ENCODE measurements at regions not wholly inside any gene's neighbourhood (a gene's known extent, or its start where the extent isn't known, plus 50 kb on each side); places are given as distances from the start of the nearest gene placed in this dataset.

DNA sequence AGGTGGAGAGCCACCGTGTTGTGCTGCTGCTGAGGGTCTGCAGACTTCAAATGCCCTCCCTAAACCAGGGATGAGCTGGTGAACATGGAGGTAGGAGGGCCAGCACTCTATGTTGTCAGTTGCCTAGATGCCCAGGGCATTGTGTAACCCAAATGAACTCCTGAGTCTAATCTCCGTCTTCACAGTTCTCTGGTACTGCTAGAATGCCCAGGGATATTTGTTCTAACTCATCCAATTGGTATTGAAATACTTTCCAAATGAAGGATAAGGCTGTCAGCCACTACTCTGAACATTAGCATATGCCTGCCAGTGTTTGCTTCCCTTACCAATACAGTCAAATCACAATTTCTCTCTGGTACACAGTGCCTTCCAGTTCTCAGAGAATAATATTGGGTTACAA is 492.6 kb downstream of the SLC4A3 start:
- DNase-seq (ENCODE audit: low spot score), result no peak

- no peak for DNase-seq (ENCODE audit: low spot score)
Measured at GRCh38 chr2:220123751-220124150, 496.3 kb downstream of the SLC4A3 start.

DNA sequence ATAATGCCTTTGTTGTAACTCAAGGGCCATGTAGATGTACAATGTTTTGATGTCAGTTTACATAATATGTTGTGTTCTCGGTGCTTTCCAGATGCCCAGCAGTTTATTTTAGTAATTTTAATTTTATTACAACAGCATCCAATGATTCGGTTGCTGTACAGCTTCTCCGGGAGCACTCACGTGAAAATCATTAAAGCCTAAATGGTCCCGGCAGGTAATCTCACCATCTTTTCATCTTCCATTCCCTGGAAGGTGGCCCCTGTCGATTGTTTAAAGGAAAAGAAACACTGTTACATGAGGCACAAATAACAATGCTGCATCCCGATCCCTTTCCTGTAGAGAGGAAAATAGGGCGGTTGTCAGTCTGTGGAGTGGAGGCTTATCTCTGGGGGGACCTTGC is 498.1 kb downstream of the SLC4A3 start:
- no peak for DNase-seq (ENCODE audit: low spot score)

DNA sequence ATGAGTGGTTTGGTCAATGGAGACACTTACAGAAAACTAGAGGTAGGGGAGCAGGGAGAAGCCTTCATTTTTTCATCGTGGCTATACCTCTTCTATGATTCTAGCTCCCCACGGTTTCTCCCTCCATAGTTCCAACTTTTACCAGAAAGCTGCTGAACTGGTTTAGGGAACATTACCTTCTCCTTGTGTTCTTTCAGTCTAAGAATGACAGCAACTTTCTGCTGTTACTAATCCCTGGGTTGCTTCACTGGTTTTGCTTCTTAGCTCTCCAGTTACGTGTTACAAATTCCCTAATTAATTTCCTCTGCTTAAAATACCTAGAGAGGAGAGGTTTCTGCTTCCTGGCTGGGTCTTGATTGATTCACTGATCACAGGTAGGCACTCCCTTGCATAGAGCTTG is 499.9 kb downstream of the SLC4A3 start:
- no peak for DNase-seq (ENCODE audit: low spot score)

GRCh38 chr2:220127876-220128275 is 500.4 kb downstream of the SLC4A3 start:
- DNase-seq (ENCODE audit: low spot score), result no peak

DNA sequence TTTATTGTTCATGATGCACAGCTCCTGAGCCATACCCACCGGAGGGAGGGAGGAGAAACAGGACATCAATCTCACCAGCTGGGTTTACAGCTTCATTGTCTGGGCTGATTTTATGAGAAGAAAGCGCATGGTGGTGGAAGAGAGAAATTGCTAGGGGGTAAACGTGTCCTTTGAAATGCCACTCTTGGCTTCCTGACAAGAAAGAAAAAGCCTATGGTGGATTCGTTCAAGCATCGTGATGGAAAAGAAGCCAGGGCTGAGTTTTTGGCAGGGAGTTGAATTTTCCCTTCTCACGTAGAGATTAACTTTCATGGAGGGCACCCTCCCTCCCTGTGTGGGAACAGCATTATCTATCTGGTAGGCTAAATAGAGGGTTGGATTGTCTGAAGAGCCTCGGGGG is 502.0 kb downstream of the SLC4A3 start:
- no peak for DNase-seq (ENCODE audit: low spot score)

DNA sequence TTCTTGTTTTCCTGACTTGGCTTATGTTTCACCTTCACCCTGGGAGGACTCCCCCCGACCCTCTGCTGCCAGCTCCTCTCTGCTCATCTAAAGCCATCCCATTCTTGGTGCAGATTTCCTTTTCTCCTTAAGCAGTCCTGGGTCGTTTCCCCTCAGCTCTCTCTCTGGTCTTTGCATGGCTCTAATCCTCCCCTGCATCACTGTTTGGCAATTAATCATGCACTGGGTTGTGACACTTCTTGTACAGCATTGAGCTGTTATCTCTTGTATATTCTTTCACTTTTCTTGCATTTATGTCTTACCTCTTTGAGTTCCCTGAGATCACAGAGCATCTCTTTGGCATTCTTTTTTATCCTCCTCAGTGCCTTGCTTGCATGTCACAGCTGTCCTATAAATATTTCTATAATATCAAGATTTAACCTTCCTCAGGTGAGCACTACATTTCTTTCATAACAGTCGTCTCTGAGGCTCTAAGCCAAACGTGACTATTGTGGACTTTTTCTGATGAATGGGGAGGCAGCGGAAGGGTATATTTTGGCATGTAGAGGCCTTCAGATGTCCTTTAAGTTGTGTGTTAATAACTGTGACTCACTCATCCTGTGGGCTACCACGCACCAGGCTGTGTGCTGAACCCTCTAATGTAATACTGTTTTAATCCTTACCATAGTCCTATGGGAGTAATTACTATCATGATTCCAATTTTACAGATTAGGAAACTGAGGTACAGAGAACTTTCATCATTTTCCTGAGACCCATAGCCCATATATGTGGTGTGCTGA is 507.5 kb downstream of the SLC4A3 start:
- no peak for DNase-seq (ENCODE audit: low spot score)

- no peak for DNase-seq (ENCODE audit: low spot score)
Measured at GRCh38 chr2:220143336-220143735, 515.9 kb downstream of the SLC4A3 start.

DNA sequence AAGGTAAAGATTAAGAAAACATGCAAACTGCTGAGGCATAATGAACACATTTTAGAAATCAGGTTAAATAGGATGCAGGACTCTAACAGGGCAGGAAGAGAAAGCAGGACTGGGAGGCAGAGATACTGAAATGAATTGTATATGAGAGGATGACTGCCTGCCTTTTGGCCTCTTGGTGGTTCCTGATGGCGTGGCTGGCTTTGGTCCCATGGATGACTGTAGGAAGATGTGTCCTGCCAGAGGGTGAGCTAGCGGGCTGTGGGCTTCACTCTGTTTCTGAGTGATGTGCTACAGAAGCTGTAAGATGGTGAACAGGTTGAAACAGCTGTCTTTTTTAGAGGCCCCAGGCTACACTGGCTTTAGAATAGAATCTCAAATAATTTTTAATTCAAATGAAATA is 517.0 kb downstream of the SLC4A3 start:
- DNase-seq (ENCODE audit: low spot score), result no peak

DNA sequence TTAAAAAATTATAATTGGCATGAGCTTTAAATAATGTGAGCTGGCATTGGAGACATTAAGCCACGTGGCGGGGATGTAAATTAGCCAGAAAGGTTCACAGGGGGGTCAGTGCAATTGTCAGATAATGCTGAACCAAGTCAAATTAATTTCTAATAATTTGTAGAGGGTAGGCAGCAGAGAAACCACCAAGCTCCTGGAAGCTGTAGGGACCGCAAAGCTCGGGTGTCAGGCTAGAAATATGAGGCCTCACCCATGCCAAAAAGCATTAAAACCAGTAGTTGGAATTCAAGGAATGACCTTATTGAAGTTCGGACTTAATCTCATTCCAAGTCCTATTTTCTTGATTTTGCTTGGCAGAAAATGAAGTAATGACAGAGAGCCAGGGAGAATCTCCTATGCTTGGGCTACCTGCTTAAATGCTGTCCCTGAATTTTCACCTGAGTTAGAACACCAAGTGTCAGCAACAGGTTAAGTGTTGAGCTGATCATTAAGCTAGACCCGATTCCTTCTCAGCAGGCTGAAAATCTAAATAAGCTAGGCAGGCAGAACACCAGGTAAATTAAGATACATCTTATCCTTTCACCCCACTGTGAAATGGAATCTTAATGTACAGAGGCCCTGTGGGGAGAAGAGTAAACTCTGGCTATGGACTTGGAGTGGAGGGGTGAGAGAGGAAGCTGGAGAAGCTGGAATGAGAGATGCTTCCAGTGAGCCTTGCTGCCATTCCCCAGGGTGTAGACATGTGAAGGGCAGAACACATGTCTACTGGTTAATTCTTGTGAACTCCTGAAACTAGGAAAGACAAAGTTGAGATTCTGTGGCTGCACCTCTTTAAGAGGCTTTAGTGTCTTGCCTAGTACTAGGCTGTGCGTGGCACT is 520.0 kb downstream of the SLC4A3 start:
- no peak for DNase-seq (ENCODE audit: low spot score)

DNA sequence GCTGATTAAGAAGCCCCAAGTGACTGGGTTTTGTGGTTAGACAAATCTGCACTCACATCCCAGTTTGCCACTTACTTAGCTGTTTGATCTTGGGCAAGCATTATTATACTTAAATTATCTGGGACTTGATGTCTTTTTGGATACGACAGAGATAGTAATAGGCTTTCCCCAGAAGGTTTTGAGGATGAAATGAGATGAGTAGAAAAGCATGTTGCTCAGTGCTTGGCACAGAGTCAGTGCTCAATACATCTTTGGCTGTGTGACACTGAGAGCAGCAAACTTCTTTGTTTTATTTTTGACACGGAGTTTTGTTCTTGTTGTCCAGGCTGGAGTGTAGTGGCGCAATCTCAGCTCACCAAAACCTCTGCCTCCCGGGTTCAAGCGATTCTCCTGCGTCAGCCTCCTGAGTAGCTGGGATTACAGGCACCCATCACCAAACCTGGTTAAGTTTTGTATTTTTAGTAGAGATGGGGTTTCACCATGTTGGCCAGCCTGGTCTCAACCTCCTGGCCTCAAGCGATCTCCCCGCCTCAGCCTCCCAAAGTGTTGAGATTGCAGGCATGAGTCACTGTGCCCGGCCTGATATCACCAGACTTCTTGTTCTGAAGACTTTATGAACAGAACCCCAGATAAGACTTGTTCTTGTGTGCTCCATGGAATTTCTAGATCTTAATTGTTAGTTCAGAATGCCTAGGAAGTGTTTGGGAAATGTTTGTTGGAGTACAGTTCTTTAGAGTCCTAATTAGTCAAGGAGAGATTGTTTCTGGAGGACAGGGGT is 521.2 kb downstream of the SLC4A3 start:
- DNase-seq (ENCODE audit: low spot score), result no peak

GRCh38 chr2:220151341-220151740 is 523.9 kb downstream of the SLC4A3 start:
- DNase-seq (ENCODE audit: low spot score), result no peak

DNA sequence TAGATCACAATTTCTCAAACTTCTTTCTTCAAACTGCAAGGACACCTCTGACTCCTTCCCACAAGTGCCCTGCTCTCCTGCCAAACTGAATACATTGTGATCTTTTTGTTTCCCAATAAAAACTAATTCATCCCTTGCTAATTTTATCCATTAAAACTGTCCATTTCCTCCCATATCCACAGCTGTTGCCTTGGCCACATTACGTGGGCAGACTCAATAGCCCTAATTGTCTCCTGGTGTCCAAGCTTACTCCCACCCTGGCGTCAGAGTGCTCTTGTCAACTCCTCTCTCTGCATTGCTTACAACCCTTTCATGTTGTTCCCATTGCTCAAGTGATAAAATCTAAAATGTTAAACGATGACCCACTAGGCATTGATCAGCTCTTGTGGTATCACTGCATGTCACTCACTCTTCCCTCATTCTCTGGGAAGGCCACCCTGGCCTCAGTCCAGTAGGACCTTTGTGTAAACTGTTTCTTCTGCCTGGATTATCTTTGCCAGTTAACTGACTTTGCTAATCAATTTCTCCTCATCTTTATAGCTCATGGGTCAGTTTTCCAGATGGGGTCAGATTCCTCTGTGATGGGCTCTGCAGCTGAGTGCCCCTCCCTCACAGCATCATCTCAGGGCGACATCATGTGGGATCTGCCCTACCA is 525.0 kb downstream of the SLC4A3 start:
- DNase-seq (ENCODE audit: low spot score), result no peak

- no peak for DNase-seq (ENCODE audit: low spot score)
Measured at GRCh38 chr2:220153118-220153517, 525.7 kb downstream of the SLC4A3 start.

DNA sequence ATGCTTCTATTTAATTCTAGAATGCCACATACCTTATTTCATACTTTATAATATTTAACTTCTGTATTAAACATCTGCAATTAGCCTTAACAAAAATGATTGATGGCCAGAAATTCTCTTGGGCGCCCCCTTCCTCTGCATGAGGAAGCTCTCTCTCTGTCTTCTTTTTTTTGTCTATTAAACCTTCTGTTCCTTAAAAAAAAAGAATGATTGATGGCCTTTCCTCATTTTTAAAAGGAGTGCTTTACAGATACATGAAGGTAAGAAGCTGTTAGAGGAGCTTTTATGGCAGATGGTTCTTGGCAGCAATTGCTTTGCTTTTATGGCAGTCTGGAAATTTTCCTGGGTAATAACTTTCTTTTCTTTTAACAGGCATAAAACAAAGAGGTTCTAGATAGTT is 526.9 kb downstream of the SLC4A3 start:
- no peak for DNase-seq (ENCODE audit: low spot score)

GRCh38 chr2:220157312-220157711 is 529.9 kb downstream of the SLC4A3 start:
- DNase-seq (ENCODE audit: low spot score), result no peak

GRCh38 chr2:220159738-220160137 is 532.3 kb downstream of the SLC4A3 start:
- DNase-seq (ENCODE audit: low spot score), result no peak

GRCh38 chr2:220162320-220162719 is 534.9 kb downstream of the SLC4A3 start:
- DNase-seq (ENCODE audit: low spot score), result no peak

GRCh38 chr2:220163486-220163885 is 536.1 kb downstream of the SLC4A3 start:
- DNase-seq (ENCODE audit: low spot score), result no peak

DNA sequence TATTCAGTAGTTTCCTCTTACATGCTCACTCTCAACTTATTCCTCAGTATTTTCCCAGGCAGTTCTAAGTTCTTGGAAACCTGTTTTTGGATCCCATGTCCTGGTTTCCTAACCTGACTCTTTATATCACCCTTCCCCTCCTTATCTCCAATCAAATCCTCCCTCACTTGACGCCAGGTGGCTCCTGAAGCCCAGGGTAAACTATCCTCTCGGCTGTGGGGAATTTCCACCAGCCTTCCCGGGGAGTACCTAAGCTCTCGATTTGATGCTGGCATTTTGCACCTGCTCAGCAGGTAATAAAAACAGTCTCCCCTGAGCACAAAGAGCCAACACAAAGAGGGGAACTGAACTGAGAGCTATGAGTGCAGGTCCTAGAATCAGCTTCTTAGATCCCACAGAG is 538.0 kb downstream of the SLC4A3 start:
- DNase-seq (ENCODE audit: low spot score), result no peak

DNA sequence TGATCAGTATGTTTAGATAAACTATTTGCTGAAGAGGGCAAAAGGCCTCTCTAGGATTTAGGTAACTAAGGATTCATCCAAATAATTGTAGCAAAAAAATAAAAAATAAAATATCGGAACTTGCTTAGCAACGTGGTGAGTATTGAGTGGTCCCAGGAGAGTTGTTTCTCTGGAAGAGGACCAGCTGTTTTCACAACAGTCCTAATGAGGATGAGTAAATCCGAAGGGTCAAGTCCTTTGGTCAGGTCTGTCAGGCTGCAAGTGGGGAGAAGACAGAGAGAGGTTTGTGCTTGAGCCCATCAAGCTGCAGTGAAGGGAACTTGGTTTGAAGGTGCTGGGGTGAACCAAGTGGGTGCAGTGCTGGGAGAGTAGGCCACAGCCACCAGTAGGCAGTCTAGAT is 539.2 kb downstream of the SLC4A3 start:
- DNase-seq (ENCODE audit: low spot score), result no peak

DNA sequence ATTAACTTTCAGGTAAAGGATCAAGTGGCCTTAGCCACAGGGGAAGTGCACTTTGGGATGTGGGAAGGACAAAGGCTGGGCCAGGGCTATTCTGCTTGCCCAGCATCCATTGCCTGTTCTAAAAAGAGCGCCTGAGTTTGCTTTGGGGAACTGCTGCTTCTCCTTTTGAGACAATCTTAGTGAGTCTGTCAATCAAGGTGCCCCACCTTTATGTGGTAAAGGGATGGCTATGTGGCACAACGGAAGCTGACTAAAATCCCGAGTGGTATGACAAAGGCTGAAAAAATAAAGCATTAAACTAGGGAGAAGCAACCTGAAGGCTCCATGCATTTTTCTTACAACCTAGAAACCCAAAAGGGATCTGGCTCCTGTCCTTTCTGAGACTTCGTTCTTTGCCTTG is 540.5 kb downstream of the SLC4A3 start:
- no peak for DNase-seq (ENCODE audit: low spot score)
